ENCODE measurements at regions not wholly inside any gene's neighbourhood (a gene's known extent, or its start where the extent isn't known, plus 50 kb on each side); places are given as distances from the start of the nearest gene placed in this dataset.
A peak's percentile ranks its signal among the peaks of the same experiment; 100 is the strongest.
"Not testable (repeated sequence)": the region's sequence is repeated elsewhere in the genome, so short reads cannot be mapped to it uniquely, and the experiment has no call there.

DNA sequence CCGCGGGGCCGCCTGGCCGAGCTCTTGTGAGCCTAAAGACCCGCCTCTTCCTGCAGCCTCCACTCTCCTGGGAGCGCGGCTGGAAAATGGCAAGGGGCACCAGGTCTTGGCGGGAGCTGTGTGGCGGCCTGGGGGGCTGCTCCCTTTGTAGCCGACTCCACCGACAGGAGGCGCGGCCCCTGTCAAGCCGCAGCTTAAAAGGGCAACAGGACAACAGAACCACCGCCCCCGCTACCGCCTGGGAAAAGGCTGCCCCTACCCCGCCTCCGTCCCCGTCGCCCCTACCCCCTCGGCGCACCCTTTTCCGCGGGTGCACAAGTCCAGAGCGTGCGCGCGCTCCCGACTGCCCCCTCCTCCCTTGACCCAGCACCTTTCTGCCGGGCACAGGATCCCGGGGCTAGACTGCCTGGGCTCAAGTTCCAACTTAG lies 60.3 kb downstream of the GOLGA8K start:
- DNase-seq (ENCODE audit: low spot score in 2 of 2); FAIRE-seq: not testable (repeated sequence)

DNA sequence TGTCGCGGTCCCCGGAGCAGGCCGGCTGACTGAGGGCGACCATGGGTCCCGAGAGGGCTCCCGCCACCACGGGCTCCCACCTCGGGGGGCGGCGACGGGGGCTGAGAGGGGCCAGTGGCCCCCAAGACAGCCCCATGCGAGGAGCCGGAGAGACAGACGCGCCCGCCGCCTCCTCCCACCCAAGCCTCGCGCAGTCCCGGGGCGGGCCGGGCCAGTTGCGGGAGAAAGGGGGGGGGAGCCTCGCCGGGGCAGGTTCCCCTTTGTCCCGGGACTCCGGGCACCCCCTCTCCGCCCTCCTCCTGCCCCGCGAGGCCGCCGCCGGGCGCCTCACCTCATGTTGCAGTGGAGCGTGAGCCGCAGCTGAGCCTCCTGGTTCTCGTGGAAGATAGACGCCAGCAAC lies 60.8 kb downstream of the GOLGA8K start:
- not testable (repeated sequence) for DNase-seq (ENCODE audit: low spot score in 2 of 2); FAIRE-seq

DNA sequence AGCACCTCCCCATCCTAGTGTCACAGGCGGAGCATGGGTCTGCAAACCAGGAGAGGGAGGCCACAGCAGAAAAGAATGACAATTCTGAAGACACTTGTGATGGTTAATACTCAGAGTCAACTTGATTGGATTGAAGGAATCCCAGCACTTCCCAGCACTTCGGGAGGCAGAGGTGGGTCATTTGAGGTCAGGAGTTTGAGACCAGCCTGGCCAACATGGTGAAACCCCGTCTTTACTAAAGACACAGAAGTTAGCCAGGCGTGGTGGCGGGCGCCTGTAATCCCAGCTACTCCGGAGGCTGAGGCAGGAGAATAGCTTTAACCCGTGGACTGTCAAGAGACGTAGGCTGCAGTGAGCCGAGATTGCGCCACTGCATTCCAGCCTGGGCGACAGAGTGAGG lies 61.6 kb downstream of the GOLGA8K start:
- DNase-seq (ENCODE audit: low spot score in 2 of 2); FAIRE-seq: not testable (repeated sequence)

DNA sequence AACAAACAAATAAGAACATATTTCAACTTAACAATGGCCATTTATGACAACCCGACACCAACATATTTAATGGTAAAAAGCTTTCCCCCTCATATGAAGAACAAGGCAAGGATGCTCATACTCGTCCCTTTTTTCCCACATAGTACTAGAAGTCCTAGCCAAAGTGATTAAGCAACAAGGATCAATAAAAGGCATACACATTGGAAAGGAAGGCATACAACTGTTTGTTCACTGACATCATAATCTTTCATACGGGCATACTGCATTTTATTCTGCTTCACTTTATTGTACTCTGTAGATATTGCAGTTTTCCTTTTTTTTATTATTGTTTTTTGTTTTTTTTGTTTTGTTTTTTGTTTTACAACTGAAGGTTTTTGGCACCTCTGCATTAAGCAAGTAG lies 66.3 kb downstream of the GOLGA8K start:
- not testable (repeated sequence) for FAIRE-seq; DNase-seq (ENCODE audit: low spot score in 2 of 2)

DNA sequence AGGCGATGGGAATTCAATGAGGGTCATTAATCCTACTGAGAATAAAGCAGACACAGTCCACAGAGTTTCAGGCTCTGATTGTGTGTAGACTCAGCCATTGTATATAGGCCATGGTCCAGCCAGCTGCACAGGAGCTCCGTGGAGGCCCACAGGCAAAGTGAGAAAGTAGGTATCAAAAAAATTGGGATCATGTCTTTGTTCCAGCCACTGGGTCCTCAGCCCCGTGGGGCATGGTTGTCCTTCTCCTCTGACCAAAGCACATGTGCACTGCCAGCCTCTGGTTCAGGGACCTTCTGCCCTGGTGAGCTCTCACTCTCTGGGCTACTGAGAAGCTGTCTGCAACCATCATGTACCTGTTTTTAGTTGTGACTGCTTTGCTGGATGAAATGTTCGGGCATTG lies 79.7 kb downstream of the GOLGA8K start:
- DNase-seq (ENCODE audit: low spot score in 2 of 2); FAIRE-seq: not testable (repeated sequence)

DNA sequence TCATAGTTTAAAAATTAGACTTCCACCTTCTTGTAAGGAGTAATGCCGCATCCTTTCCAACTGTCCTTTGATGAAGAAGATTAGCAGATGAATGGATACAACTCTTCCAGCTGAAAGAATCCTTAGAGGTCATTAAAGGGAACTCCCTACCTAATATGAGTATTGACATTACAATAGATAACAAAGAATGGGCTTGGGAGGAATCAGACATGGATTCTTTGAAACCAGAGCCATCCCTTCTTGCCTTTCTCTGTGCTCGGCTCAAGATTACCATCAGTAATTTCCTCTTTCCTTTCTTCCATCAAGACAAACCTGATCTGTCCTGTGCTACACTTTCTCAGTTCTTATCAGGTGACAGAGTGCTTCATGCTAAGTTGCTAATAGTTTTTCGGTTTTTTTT lies 83.8 kb downstream of the GOLGA8K start:
- FAIRE-seq; DNase-seq (ENCODE audit: low spot score in 2 of 2): not testable (repeated sequence)

DNA sequence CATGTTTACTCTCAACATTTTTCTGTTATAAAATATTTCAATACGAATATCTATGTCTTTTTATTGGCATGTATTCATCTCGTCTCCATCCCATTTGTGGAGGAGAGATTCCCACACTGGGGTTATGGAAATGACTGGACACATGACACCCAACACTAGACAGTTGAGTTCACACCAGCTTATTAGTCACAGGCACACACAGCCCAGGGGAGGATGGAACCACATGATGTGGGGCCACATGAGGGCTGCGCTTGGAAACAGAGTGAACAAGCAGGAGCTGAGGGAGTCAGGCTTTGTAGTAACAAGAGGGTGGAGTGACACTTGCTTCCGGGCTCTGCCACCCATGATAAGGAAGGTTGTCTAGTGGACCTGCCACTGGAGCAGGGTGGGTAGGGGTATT lies 86.6 kb downstream of the GOLGA8K start:
- FAIRE-seq; DNase-seq (ENCODE audit: low spot score in 2 of 2): not testable (repeated sequence)

DNA sequence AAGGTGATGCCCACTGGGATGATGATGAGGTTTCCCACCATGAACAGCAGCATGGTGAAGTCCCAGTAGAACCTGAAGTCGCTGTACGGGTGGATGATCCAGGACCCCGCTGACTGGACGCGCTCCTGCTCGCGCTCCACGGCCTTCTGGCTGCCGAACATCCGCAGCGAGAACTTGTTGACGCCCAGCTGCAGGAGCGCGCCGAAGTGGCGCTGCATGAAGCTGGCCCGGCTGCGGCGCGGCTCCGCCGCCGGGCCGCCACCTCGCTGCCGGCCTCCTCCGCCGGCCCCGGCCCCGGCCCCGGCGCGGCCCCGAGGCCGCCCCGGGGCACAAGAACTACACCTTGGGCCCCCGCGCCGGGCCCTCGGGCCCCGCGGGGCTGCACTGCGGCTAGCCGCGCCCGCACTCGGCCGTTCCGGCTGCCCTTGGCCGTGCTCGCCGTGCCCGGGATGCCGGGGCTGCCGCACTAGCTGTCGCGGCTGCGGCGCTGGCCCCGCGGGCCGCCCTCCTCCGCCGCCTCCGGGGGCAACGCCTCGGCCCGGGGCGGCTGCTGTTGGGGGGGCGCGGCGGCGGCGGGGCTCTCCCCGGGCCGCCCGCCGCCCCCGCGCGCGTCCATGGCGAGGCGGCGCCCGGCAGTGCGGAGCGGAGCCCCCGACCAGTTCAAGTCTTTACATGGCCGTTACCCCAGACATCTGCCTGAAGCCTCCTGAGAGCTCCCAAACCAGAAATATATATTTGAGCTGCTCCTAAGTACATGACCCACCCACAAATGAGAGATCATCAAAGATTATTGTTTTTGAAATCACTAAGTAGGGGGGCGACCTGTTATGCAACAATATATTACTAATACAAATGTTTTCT lies 87.8 kb downstream of the GOLGA8K start:
- FAIRE-seq; DNase-seq (ENCODE audit: low spot score in 2 of 2): not testable (repeated sequence)

DNA sequence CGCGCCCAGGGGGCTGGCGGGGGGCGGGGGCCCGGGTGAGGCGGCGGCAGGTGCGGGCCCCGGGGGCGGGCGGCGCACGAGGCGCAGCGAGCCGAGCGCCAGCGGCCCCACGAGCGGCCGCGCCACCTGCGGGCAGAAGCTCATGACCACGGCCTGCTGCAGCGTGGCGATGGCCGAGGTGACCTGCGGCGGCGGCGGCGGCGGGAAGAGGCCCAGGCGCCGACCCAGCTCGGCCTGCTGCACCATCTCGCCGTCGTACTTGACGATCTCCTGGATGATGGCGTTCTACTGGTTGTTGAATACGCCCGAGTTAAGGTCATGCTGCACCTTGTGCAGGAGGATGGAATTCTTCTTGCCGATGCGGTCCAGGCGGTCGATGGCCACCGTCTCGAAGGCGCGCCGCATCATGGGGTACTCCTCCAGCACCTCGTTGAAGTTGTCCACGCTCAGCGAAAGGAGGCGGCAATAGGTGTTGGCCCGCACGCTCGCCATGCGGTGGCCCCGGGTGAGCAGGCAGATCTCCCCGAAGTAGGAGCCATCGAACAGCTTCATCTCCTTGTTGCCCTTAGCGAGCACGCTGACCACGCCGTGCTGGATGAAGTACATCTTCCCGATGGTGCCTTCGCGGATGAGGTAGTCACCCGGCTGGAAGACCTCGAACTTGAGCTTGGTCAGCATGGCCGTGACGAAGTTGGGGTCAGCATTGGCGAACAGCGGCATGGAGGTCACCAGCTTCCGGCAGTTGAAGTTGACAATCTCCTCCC lies 89.5 kb downstream of the GOLGA8K start:
- not testable (repeated sequence) for FAIRE-seq; DNase-seq (ENCODE audit: low spot score in 2 of 2)

DNA sequence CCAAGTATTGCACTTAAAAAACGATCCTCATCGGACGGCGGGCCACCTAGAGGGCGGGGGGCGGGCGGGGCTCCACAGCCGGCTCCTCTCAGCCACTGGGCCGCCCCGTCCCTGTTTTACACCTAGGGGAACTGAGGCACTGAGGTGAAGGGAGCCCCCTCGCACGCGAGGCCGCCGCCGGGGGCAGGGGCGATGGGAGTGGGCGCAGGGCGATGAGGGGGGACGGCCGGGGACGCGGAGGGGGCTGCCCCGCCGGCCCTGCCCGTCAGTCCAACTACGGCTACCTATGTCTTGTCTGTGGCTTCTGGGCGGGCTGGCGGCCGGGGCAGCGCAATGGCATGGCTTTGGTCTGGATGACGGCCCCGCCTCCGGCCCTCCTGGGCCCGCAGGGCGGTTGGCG lies 90.4 kb downstream of the GOLGA8K start:
- FAIRE-seq; DNase-seq (ENCODE audit: low spot score in 2 of 2): not testable (repeated sequence)

DNA sequence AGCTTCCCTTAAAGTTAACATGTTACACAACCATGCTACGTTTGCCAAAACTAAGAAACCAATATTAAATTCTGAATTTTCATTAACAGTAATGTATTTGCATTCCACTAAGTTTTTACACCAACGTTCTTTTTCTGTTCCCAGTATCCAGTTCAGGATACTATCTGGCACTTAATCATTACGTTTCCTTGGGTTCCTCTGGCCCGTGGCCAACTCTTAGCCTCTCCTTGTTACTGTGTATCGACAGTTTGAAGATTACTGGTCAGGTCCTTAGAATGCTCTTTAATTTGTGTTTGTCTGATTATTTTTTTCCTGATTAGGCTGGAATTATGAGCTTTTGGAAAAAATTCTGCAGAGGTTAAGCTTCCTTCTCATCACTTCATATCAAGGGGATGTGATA lies 95.5 kb downstream of the GOLGA8K start:
- DNase-seq (ENCODE audit: low spot score in 2 of 2); FAIRE-seq: not testable (repeated sequence)

DNA sequence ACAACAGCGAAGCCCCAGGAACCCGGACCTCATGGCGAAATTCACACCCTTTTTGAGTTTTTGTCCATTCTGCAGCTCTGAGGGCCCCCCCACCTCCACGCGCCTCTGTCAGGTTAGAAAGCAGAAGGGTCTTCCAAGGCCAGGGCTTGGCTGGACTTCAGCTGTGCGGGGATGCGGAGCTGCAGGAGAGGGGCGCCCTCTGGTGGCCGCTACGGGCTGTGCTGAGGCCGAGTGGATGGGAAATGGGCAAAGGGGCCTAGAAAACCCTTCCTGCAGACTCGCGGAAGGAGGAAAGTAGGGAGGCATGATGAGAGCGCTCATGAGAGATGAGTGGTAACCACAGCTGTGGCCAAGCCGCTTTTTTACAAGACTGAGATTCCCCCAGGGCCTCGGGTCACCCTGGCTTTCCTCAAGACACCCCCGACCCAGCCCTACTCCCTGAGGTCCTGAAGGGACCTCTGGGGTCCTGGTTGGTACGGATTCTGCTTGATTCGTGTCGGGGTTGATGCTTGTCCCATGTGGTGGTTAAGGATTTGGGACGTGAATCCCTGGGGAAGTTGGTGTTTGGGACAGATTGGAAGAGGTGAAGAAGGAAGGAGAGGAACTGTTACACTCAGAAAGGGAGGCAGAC lies 126.8 kb downstream of the GOLGA8K start:
- DNase-seq (ENCODE audit: low spot score in 2 of 2); FAIRE-seq: not testable (repeated sequence)

DNA sequence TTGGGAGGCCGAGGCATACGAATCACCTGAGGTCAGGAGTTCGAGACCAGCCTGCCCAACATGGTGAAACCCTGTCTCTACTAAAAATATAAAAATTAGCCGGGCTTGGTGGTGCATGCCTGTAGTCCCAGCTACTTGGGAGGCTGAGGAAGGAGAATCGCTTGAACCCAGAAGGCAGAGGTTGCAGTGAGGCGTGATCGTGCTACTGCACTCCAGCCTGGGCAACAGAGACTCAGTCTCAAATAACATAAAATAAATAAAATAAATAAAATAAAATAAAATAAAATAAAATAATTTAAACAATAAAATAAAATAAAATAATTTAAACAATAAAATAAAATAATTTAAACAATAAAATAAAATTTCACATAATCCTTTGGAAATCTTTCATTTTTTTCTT lies 149.1 kb downstream of the GOLGA8K start:
- FAIRE-seq, result peak; percentile 95
- not testable (repeated sequence) for DNase-seq (ENCODE audit: low spot score in 2 of 2)

DNA sequence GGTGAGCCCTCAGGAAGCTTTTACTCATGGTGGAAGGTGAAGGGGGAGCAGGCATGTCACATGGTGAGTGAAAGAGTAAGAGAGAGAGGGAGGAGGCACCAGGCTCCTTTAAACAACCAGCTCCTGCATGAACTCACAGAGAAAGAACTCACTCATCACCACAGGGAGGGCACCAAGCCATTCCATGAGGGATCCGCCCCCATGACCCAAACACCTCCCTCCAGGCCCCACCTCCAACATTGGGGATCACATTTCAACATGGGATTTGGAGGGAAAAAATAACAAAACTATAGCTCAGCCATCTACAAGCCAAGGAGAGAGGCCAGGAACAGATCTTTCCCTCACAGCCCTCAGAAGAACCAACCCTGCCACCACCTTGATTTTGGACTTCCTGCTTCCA lies 153.9 kb downstream of the GOLGA8K start:
- not testable (repeated sequence) for FAIRE-seq; DNase-seq (ENCODE audit: low spot score in 2 of 2)

DNA sequence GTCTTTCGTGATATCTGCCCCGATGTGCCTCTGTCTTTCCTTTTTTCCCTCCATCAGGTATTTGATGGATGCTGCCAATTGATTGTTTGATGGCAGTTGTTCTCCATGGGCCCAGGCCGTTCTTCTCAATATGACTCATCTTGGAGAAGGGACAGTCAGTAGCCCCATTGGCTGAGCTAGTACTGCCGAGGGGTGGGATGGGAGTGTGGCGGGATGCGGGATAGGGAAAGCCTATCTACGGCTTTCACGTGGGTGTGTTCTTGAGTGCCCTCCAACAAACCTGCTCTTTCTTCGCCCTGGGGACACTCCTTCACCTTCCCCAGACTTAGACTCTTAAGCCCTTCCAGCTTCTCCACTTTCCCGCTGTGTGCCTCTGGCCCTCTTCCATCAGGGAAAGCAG lies 159.4 kb downstream of the GOLGA8K start:
- not testable (repeated sequence) for DNase-seq (ENCODE audit: low spot score in 2 of 2); FAIRE-seq

DNA sequence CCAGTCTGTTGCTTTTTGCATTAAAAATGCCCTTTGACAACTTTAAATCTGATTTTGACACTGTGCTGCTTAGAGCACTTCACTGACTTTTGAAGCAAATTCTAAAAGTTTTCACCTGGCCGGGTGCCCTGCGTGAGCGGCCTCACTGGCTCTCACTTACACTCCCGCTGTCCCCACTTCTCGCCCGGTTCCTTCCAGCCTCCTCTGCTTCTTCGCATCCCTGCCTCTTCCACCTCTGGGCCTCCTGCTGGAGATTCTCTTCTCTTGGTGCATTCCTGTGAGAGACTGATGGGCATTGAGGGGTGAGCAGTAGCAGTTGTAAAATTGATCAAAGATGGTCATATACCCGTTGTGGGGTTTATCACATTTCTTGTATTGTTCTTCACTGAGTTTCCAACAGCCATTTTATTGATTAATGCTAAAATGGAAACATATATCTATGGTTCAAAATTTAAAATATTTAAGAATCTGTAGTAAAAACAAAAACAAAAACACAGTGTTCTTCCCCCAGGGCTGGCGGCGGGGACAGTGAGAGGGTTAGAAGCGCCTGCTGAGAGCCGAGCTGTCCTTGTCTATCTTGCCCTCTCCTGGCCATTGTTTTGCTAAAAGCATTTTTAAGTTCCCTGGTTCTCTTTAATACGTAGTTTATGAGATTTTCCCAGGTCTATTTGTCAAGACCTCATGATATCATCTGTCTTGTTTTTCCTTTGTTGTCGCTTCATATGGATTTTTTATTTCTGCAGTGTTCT lies 160.1 kb downstream of the GOLGA8K start:
- DNase-seq (ENCODE audit: low spot score in 2 of 2); FAIRE-seq: not testable (repeated sequence)

DNA sequence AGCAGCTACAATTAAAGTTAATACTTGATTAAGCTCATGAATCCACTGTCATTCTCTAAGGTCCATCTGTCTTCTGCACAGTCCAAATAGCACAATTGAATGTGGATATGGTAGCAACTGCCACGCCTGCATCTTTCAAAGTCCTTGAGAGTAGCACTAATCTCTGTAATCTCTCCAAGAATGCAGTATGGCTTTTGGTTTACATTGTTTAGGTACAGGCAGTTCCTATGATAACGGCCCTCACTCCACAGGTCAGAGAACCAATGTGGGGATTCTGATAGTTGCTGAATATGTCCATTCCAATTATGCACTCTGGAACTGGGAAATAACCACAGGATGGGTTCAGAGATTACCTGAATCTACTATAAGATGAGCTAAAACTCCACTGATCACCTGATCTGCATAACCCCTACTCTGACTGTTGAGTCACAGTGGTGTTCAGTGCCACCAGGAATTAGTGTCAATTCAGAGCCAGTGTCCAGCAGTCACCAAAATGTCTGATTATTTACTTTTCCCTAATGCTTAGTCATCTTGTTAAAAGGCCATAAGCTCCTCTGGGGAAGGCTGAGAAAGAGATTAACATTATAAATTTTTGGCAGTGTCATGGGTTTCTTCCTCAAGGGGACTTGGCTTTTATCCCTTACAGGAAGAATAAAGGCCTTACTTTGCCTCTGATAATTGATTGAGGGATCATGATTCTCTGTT lies 175.5 kb downstream of the GOLGA8K start:
- FAIRE-seq, result not testable (repeated sequence)

DNA sequence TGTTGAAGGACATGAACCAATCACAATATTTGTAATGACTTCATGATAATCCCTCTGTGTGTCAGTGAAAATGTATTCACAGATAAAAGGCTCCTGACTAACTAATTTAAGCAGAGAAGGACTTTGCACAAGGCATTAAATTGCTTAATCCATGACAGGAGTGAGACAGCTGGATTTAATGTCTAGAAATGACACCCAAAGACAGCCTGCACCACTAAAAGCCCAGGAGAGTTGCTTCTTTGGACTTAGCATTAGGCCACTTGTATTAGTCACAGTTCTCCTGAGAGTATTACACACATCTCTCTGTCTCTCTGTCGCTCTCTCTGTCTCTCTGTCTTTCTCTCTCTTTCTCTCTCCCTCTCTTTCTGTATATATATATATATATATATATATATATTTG lies 180.4 kb downstream of the GOLGA8K start:
- FAIRE-seq (no peak), DNase-seq (ENCODE audit: low spot score in 2 of 2) (no peak)

More for the DNA sequence above, 175.5 kb downstream of the GOLGA8K start:
- DNase-seq (ENCODE audit: low spot score in 2 of 2), result not testable (repeated sequence)

Measured in frontal cortex (tissue), 3 donors.